GM18907 (cell line): ENCODE measurements at regions not wholly inside any gene's neighbourhood (a gene's known extent, or its start where the extent isn't known, plus 50 kb on each side); places are given as distances from the start of the nearest gene placed in this dataset.

Experiments used
- ATAC-seq: cut with Tn5 transposase; IDR thresholded peaks from one replicate; pipeline ENCODE4 v1.9.1; 2021; ENCODE audit warnings: mild to moderate bottlenecking, moderate library complexity; ENCODE audit not compliant: unreplicated experiment

DNA sequence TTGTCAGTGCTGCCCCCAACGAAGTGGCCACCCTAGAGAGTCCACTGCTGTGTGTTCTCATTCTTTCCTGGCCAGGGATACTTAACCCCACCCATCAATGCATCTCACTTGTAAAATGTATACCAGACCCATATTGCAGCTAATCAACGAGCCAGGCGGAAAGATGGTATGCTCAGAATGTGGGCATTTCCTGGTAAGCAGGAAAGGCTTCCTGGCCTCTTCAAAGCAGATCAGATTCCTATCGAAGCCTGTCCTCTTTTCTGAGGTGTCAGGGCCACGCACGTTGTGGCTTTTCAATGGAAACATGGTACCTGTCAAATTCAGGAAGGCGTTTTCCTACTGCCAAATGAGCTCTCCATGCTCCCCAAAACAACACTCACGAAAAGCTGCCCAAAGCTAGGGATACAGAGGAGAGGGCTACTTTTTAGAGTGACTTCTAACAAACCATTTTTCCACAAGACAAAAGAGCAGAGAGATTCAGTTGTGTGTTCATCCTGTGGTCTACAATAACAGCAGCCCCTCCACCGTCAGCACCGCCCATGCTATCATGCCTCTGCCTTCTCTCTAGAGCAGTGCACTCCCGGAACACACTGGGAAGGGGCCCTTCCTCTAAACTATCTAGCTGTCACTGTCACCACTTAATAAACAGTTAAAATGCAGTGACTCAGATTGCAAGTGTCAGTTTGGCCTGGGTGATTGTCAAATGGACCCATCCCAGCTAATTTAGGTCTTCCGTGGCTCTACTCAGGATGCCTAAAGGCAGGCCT, 535.1 kb downstream of the RNF144A start:
- ATAC-seq: no peak

DNA sequence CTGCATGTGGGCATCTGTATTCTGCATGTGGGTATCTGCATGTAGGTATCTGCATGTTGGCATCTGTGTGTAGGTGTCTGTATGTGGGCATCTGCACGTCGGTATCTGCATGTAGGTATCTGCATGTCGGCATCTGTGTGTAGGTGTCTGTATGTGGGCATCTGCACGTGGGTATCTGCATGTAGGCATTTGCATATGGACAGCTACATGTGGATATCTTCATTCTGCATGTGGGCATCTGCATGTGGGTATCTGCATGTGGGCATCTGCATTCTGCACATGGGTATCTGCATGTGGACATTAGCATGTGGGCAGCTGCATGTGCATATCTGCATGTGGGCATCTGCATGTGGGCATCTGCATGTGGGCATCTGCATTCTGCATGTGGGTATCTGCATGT, 537.4 kb downstream of the RNF144A start:
- no peak for ATAC-seq

DNA sequence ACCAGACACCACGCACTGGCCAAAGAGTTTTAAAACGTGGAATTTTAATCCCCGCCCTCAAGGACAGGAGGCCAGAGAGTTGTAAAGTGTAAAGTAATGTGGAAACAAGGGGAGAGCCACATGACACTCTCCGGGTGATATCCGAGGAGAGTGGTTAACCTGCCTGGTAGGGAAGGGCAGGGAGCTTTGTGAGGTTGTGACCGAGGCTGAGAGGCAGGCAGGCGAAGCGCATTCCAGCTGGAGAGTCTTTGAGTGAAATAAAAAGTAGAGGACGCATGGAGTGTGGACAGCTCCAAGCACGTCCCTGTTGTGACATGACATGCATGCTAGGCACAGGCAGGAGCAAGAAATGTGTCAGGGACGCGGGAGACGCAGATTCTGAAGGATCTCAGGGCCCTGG, 539.5 kb downstream of the RNF144A start:
- no peak for ATAC-seq

DNA sequence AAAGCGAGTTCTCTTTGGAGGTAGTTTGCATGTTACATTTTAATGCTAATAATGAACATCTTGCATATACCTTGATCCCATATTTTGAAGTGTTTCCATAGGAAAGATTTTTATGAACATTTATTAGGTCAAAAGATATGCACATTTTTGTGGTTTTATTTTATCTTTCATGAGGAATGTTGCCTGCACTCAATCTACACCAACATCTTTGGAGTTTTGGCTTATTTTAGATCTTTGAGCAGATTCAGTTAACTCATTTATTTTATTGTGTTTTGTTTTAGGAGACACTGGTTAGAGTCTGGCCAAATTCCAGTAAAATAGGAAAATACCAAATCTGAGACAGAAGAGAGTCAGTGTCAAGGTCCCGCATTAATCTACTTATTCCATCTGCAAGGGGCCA, 540.9 kb downstream of the RNF144A start:
- no peak for ATAC-seq

DNA sequence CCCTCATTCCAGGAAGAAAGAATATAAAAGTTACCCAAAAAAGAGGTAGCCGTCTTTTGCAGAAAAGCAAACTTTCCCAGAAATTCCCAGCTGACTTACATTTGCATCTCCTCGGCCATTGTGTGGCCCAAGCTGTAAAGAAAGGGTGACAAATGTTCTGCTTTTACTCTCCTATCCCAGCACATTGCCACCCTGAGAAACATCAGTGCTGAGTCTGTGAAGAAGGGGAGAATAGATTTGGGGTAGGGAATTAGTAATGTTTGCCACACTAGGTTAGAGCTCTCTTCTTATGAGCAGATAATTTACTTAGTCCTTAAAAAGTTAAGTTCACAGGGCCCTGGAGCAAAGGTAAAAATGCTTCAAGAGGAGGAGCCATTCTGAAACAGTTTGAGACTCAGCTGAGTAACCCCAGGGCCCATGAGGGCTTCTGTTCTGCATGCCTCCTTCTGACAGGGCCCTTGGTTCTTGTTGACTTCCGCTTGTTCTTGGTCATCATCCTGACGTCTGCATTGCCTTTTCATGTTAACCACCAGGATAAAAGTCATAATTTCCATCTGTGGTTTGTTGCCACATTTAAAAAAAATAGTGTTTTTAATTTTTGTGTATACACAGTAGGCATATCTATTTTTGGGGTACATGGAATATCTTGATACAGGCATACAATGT, 550.7 kb downstream of the RNF144A start:
- no peak for ATAC-seq

DNA sequence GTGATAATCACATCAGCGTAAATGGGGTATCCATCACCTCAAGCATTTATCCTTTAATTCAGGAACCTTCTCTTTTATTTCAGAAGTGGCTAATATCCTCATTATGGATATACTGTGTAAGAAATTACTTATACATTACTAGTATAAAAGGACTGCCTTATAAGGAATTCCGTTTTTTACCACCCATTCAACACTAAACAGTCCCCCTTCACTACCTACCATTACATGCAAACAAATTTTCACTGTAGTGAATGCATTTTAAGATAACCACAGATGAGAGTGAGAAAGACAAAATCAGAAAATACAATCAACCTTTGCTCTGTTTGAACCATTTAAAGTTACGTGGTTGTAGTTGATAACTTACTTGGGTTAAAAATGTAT, 551.2 kb downstream of the RNF144A start:
- ATAC-seq: no peak

DNA sequence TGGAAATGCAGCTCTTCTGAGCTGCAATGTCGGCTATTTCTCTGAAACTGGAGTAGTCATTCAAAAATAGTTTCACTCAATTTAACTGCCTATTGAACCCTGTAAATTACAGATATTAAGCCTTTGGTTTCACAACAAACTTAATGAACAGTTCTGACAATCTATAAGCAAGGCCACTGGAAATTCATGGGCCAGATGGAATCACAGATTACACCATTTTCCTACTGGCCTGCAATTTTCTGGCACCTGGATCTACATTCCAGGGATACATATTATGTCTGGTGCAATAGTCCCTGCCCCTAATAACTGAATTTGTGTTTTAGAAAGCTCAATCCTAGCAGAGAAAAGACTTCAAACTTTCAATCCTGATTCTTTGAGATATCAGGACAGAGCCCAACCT, 551.7 kb downstream of the RNF144A start:
- ATAC-seq: no peak

DNA sequence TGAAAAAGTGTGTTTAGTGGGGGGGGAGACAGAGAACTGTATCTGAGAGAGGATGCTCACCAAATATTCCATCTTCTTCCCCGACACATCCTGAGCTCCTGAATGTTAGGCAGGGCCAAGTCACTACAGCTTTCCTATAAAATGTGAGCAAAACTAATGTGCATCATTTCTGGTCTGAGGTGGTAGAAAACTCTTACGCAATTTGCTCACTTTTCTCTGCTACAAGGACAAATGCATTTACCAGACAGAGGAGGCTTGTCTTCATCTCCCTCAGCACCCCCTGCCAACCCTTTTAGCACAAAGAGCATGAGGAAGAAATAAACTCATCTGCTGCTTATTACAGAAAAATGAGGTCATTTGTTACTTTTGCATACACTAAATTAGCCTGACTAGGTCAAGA, 554.0 kb downstream of the RNF144A start:
- no peak for ATAC-seq

DNA sequence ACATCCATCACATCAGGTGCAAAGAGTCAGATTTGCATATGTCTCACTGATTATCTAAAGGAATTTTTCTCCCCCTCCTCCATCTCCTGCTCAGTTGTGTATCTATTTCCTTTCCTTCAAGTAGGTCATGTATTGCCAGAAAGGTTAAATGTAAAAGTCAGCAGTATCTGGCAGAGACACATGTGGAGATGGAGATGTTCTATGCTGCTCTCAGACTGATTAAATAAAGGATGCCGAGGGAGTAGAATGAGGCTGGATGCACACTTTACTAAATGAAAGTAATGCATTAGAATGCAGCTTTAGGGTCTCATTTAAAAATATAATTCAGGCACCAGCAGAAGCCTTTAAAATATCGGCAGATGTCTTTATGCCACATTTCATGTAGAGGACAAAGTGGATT, 555.3 kb downstream of the RNF144A start:
- no peak for ATAC-seq

DNA sequence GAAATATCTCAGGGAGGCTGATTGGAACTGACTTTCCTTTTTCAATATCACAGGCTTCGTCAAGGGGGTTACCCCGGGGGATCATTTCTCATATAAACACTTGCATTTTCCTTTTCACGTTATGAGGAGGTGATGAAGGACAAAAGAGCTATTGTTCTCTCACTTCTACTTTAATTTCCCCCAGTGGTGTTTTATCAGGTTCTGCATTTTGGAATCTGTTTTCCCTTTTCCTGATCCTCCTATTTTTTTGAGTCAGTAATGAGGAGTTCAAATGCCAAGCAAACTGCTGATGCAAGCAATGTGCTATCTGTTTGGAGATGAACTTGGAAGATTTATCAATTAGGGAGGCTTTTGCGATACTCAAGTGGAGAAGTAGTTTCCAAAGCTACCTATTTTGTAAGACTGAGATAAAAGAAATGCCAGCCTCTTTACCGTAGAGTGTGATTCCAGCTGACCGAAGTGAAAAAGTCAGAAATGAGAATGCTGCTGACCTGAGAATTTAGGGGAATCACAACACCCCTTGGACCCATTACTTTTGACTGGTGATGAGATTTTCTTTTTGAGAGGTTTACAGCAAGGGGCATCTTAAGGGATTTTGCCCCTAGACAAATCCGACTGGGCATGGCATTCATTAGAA, 556.0 kb downstream of the RNF144A start:
- ATAC-seq: no peak

DNA sequence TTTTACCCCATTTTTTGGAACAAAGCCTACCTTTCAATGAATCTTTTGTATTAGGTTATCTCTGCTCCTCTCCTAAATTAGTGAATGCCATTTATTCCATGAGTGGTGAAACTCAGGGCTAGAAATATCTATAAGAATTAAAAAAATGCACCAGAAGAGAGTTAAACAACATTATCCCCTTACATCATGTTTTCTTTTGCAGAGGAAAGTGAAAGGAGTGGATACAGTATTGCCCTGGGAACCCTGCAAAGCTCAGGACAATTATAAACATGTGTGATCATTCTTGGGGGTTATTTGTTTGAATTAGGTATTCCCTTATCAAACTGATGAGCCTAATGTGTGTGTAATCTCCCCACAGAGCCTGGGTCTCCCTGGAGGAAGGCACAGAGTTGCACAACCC, 559.2 kb downstream of the RNF144A start:
- no peak for ATAC-seq

DNA sequence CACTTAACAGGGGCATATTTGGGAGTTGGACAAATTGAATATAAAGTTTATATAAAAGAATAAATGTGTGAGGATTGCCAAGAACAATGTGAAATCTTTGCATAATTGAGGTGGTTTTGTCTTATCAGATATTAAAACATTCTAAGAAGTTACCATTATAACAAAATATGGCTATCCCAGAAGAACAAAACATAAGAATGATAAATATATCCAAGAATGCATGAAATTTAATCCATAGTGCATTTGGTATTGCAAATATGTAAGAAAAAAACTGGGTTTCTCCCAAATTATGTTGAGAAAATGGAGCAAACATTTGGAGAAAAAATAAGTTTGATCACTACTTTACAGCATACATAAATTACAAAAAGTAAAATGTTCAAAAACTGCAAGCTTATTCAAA, 562.4 kb downstream of the RNF144A start:
- ATAC-seq: no peak

DNA sequence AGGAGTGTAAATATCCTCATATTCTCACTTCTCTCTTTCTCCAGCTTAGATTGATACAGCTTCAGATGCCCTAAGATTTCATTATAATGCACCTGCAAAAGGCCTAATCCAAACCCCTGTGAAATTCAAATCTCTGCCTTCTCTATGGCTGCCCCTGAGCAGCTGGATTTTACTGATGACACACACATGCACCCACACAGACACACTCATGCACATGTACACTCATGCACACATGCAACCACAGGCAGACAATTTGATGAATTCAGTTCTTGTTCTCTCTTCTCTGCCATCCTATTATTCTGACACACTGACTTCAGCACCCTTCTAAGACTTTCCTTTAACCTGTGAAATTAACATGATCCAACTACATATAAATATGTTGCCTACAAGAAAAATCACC, 563.2 kb downstream of the RNF144A start:
- ATAC-seq: no peak

DNA sequence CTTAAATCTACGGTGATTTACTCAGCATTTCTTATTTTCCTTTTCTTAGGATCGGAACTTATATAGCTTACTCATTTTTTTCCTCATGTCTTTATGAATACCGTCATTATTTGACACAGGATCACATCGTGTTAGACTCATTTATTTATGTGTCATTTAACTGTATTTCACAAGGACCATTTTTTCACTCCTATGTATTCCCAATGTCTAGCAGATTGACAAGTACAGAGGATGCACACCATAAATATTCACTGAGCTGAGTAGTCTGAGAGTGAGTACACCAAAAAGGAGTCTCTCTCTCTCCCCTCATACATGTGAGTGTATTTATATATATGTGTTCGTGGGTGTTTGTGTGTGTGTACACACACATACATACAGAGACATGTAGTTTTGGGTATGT, 573.5 kb downstream of the RNF144A start:
- no peak for ATAC-seq

DNA sequence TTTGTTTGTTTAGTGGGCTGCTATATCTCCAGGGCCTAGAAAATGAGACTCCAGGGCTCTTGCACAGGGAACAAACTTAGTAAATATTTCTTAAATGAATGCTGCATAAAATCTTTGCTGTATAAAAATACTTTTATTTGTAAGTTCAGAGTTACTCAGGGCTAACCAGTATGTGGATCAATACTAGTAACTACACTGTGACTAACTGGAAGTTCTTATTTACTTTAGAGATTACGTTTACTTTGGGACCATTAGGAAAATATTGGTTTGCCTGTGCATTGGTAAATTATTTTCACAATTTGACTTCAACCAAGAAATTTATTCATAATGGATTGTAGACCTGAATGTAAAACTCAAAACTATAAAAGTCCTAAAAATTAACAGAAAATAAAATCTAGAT, 575.5 kb downstream of the RNF144A start:
- ATAC-seq: no peak

DNA sequence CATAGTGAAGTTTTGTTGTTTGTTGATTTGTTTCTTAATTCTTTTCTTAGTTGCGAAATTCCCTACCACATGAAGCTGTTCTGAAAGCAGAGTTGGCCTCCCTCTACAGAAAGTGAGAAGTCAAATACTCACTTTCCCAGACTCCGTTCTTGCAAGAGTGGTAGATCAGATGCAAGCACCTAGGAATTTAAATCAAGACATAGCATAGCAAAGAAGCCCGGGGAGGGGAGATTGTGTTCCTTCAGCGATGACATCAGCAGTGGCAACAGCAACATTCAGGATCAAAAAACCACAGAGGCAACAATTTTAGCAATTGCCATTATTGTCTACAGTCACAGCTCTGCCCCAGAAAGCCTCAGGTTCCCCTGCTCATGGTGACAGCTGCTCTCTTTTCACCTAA, 580.0 kb downstream of the RNF144A start:
- ATAC-seq: no peak

DNA sequence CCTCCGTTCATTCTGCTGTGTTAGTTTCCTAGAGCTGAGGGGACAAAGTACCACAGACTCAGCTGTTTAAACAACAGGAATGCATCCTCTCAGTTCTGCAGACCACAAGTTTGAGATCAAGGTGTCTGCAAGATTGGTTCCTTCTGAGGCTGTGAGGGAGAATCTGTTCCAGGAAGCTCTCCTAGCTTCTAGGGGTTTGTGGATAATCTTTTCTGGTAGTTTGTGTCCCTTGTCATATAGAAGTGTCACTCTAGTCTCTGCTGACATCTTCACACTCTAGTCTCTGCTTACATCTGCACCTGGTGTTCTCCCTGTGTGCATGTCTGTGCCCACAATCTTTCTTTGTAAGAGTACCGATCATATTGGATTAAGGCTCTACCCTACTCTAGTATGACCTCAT, 581.8 kb downstream of the RNF144A start:
- no peak for ATAC-seq

DNA sequence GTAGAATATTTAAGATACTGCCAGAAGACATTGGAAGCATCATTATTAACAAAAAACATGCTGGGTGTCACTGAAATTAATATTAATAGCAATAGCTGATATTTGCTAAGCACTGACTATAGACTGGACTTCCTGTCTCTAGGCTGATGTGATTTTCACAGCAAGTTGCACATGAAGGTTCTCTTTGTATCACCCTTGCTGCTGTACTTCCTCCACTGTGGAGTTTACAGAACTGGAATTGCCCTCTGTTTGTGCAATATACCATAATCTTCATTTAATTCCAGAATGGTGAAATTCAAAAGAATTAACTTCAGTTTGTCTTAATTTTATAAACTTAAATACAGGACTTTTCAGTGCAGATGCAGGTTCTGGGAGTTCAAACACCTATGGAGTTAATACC, 585.1 kb downstream of the RNF144A start:
- no peak for ATAC-seq

DNA sequence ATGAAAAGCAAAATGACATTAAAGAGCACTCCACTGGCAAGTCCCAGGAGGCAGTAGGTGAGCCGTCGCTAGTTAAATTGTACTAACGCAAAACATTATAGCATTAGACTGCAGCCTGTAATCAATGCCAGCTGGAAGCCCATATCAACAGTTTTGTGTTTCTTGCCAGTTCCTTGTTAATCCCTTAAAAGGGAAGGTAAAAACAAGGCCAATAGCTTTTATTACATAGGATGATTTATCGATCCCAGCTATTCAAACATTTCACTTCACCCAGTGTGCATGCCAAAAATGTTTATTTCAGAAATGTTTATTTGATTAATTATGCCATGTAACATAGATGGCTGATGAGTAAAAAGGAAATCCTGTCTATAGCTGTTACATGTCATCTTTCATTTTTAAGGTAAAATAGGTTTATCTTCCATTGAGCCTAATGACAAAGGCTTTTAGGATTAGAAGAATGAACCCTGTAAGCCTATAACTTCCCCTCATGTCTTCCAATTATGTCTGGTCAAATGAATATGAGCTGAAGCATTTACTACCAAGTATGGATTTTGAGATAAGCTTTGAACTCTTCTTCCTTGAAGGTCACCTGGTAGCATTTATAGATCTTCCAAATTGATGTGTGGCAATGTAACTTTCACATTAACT, 591.2 kb downstream of the RNF144A start:
- no peak for ATAC-seq

DNA sequence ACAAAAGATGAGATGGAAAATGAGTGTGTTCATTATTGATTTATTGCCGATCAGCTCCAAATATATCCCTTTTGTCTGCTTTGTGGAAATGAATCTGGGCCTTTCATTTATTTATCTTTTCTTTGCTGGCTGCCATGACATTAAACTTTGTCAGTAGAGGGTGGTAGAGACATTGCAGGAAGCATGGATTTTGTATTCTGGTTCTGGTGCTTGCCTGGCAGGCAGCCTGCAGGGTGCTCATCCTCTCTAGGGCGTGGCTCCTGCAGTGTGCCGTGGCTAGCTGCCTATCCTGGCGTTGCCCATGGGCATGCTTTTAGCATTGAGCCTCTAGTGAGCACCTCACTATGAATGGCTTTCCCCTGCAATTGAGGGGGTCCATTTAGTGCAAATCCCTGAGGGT, 593.1 kb downstream of the RNF144A start:
- no peak for ATAC-seq

DNA sequence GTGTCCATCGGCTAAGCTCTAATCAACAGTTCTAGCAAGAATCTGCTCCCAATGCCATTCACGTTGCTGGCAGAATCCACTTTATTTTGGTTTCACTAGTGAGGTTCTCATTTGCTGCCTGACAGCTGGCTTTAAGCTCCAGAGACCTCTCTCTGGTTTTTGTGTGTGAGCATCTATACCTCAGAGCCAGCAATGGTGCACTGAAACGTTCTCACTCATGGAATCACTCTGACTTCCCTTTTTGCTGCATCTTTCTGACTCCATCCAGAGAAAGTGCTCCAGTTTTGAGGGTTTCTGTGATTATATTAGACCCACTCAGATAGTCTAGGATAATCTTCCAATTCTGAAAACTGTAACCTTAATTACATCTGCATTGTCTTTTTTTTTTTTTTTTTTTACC, 596.6 kb downstream of the RNF144A start:
- ATAC-seq: no peak

DNA sequence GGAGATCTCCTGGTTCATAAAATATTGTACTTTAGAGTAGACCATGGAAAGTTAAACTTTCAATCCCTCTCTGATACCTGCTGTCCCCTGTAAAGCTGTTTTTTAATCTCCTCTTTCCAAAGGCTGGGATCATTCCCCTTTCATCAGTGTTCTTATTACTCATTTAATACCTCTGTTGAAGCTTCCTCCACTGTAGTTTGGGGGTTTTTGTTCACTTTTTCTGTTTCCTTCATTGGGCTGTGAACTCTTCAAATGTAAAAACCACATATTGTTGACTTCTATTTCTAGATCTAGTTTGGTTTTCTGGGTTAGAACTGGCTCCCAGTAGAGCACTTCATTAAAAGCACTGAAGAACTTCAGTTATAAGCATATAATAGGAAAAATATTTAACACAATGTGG, 598.1 kb downstream of the RNF144A start:
- no peak for ATAC-seq
